OCI-LY1 (cell line): ENCODE measurements at regions not wholly inside any gene's neighbourhood (a gene's known extent, or its start where the extent isn't known, plus 50 kb on each side); places are given as distances from the start of the nearest gene placed in this dataset.

Experiments
- EZH2 ChIP-seq: fragments of 200-600 bp; sonication (generic), shearing (Covaris generic); IDR thresholded peaks from 2 replicates; pipeline ENCODE4 v1.8.0; 2017; ENCODE audit warnings: borderline replicate concordance, mixed run types, mild to moderate bottlenecking, antibody characterized with exemption, low read length, moderate library complexity, mixed read lengths
- TF ChIP-seq, protein P1 (sequence below): fragments of 200-600 bp; sonication (generic), shearing (Covaris generic); IDR thresholded peaks from 2 replicates; pipeline ENCODE4 v1.5.1; 2017; ENCODE audit warnings: mild to moderate bottlenecking, antibody characterized with exemption, low read length, moderate library complexity, mixed read lengths

DNA sequence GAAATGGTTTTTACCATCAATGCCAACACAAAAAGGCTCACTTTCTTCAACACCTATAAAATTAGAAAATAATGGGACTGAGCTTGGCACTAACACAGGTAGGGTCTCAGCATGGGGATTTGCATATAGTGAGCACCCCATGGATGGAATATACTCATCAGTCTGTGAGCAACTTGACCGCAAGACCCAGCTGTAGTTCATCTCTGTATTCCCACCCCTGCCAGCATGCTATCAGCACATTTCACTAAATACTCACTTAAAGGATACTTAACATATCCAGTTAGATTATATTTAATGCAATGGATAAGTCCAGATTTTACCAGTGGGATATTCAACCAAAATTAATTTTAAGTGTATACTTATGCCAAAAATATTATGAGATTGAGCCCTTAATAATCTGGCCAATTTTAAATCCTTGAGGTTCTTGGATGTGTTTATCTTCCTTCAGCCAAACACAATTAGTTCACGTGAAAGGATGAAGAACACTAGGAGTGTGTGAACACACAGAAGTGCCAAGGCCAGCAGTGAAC, 66.7 kb downstream of the C16orf95 start:
- TF ChIP-seq, protein P1, sequence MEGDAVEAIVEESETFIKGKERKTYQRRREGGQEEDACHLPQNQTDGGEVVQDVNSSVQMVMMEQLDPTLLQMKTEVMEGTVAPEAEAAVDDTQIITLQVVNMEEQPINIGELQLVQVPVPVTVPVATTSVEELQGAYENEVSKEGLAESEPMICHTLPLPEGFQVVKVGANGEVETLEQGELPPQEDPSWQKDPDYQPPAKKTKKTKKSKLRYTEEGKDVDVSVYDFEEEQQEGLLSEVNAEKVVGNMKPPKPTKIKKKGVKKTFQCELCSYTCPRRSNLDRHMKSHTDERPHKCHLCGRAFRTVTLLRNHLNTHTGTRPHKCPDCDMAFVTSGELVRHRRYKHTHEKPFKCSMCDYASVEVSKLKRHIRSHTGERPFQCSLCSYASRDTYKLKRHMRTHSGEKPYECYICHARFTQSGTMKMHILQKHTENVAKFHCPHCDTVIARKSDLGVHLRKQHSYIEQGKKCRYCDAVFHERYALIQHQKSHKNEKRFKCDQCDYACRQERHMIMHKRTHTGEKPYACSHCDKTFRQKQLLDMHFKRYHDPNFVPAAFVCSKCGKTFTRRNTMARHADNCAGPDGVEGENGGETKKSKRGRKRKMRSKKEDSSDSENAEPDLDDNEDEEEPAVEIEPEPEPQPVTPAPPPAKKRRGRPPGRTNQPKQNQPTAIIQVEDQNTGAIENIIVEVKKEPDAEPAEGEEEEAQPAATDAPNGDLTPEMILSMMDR: no peak
- TF ChIP-seq EZH2: no peak
